Gastroesophageal sphincter (tissue), 4 donors: ENCODE measurements at regions not wholly inside any gene's neighbourhood (a gene's known extent, or its start where the extent isn't known, plus 50 kb on each side); places are given as distances from the start of the nearest gene placed in this dataset.

ENCODE experiments used
- ATAC-seq: fragments of 150-250 bp; one replicate; pipeline ENCODE4 v1.9.1; 2016; ENCODE audit warnings: mild to moderate bottlenecking, moderate library complexity
- H3K27ac ChIP-seq, 4 donors: fragments of 200-600 bp; sonication (generic) in 3 of 4; 1 replicate in 3 of 4; 2 replicates in 1 of 4; pipeline ENCODE4 v1.5.1; 2016 to 2019
- H3K27me3 ChIP-seq: fragments of 200-600 bp; sonication (generic); one replicate; pipeline ENCODE4 v1.5.1; 2019
- H3K36me3 ChIP-seq, 2 donors: fragments of 200-600 bp; sonication (generic); one replicate each; pipeline ENCODE4 v1.5.1; 2019; ENCODE audit warnings: control low read depth in 1 of 2
- H3K4me1 ChIP-seq, 3 donors: fragments of 200-600 bp; sonication (generic); 1 replicate in 2 of 3; 2 replicates in 1 of 3; pipeline ENCODE4 v1.5.1; 2016 to 2019; ENCODE audit warnings: control low read depth in 2 of 3
- H3K4me3 ChIP-seq, 2 donors: fragments of 200-600 bp; sonication (generic); one replicate each; pipeline ENCODE4 v1.5.1; 2019; ENCODE audit warnings: mild to moderate bottlenecking in 1 of 2, moderate library complexity in 1 of 2
- H3K9me3 ChIP-seq, 3 donors: fragments of 200-600 bp; sonication (generic); one replicate each; pipeline ENCODE4 v1.5.1; 2017 to 2019; ENCODE audit warnings: control low read depth in 2 of 3
- EP300 ChIP-seq: sonication (generic); formaldehyde crosslinking; IDR thresholded peaks from one replicate; pipeline ENCODE4 v1.6.1; 2017; ENCODE audit warnings: antibody characterized with exemption, mild to moderate bottlenecking
- POLR2A ChIP-seq, 2 donors: fragments of 450-650 bp; IDR thresholded peaks; one replicate each; pipeline ENCODE4 v1.6.1; 2017; ENCODE audit warnings: antibody characterized with exemption in 2 of 2, mild to moderate bottlenecking in 2 of 2, moderate library complexity in 1 of 2
- POLR2AphosphoS5 ChIP-seq: sonication (generic); formaldehyde crosslinking; IDR thresholded peaks from one replicate; pipeline ENCODE4 v1.6.1; 2017; ENCODE audit warnings: antibody characterized with exemption
- WGBS, 2 donors: methylation state at CpG; one replicate each; pipeline ENCODE4 v1.1.5; 2018; ENCODE audit warnings: low coverage in 1 of 2; 5-methylcytosine and 5-hydroxymethylcytosine counted together
- TF ChIP-seq, protein P1 (sequence below), 4 experiments: fragments of 200-600 bp in 2 of 4; fragments of 450-650 bp in 2 of 4; sonication (generic) in 1 of 4; IDR thresholded peaks; one replicate each; pipeline ENCODE4 v1.5.1; 2017 to 2019; ENCODE audit warnings: antibody characterized with exemption in 4 of 4, mild to moderate bottlenecking in 2 of 4, moderate library complexity in 2 of 4

DNA sequence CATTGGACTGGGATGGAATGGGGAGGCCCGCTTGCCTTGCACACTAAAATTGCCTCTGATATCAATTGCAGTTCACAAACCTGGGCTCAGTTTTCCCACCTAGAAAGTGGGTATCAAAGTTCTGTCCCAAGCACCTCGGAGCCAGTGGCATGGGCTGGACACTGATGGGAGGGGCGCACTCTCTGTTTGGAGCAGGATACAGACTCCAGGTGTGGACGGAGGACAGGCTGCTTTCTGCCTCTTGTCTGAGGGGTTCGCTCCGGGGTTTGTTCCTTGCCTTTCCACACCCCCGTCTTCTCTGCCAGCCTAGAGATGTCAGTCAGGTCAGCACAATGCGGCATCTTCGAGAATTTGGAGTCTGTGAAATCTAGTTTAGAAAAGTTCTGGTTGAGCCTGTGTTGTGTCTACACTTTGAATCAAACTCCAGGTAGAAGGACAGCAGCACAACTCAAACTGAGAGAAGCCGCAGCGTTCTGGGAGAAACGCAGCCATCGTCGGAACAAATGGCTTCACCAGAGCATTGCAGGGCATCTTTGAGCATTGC lies 141.9 kb downstream of the TEX29 start:
- Histone ChIP-seq H3K27ac (no peak overlapping the region), H3K27me3 (peaks cover 65% of the 10 kb centered on the region), H3K4me1 (no peaks in the 10 kb centered on the region), H3K9me3 (no peaks in the 10 kb centered on the region), H3K36me3 (no peaks in the 10 kb centered on the region), H3K4me3 (no peak overlapping the region)
- no peak for ATAC-seq
- 66 to 87% methylated on average over 6 to 9 of the region's 14 CpGs for whole genome bisulfite sequencing, 2 donors
- TF ChIP-seq, protein P1, sequence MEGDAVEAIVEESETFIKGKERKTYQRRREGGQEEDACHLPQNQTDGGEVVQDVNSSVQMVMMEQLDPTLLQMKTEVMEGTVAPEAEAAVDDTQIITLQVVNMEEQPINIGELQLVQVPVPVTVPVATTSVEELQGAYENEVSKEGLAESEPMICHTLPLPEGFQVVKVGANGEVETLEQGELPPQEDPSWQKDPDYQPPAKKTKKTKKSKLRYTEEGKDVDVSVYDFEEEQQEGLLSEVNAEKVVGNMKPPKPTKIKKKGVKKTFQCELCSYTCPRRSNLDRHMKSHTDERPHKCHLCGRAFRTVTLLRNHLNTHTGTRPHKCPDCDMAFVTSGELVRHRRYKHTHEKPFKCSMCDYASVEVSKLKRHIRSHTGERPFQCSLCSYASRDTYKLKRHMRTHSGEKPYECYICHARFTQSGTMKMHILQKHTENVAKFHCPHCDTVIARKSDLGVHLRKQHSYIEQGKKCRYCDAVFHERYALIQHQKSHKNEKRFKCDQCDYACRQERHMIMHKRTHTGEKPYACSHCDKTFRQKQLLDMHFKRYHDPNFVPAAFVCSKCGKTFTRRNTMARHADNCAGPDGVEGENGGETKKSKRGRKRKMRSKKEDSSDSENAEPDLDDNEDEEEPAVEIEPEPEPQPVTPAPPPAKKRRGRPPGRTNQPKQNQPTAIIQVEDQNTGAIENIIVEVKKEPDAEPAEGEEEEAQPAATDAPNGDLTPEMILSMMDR (IDR thresholded peaks at IDR 0.05), result no peak
- no peak for TF ChIP-seq POLR2A (IDR thresholded peaks at IDR 0.05)
- no peak for TF ChIP-seq POLR2AphosphoS5
- no peak for TF ChIP-seq EP300

DNA sequence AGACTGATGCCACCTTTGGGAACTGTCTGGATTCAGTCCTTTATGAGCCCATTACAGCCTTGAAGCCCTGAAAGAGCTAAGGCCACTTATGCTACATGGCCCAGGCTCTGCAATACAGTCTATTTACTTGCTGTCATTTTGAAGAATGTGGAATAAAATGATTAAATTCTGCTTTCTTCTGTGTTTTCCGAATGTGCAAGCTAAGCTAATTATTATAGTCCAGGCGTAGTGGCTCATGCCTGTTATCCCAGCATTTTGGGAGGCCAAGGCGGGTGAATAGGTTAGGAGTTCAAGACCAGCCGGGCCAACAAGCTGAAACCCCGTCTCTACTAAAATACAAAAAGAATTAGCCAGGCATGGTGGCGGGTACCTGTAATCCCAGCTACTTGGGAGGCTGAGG lies 142.5 kb downstream of the TEX29 start:
- WGBS, 2 donors, result 76 to 87% methylated on average over 2 to 4 of the region's 6 CpGs
- Histone ChIP-seq H3K36me3 (no peaks in the 10 kb centered on the region), H3K27ac (no peak overlapping the region), H3K9me3 (no peaks in the 10 kb centered on the region), H3K4me1 (no peaks in the 10 kb centered on the region), H3K4me3 (no peak overlapping the region), H3K27me3 (peaks cover 68% of the 10 kb centered on the region)
- TF ChIP-seq POLR2AphosphoS5 (no peak), POLR2A (IDR thresholded peaks at IDR 0.05) (no peak), EP300 (no peak)
- TF ChIP-seq, protein P1 (IDR thresholded peaks at IDR 0.05), result no peak
- no peak for ATAC-seq

DNA sequence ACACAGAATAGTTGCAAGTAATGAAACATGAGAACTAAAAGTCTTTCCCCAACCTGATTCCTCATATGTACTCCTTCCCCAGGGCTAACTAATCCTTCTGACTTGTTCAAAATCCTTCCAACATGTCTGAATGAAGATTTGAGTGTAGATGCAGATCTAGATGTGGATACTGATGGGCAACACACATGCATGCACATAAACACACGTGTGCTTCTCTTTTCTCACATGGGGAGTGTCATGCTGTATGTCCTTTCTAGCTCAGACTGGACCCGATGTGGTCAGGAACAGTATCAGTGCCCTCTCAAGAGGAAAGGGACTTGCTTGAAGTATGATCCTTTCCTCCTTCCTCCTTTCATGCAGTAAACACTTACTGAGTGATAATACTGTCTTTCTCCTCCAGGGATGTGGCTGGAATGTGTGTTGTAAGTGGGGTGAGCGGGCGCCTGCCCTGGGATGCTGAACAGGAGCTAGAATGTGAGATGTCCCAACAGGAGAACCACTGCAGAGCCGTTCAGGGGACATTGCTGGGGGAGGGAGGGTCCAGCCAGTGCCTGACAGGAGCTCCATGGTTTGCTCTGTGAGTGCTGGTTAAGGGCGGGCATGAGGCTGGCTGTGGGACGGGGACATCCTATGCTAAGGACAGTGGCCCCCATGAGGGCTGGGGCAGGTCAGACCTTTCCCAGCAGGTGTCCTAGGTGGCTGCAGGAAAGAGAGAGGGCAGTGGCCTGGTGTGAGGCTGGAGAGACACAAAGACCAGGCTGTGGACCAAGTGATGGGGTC lies 146.9 kb downstream of the TEX29 start:
- no peaks in the 10 kb centered on the region for H3K4me1 ChIP-seq
- H3K27ac ChIP-seq, result no peak overlapping the region
- TF ChIP-seq EP300 (no peak), POLR2AphosphoS5 (no peak), POLR2A (IDR thresholded peaks at IDR 0.05) (no peak)
- TF ChIP-seq, protein P1 (IDR thresholded peaks at IDR 0.05), result no peak
- no peaks in the 10 kb centered on the region for H3K9me3 ChIP-seq
- peaks cover 60% of the 10 kb centered on the region for H3K27me3 ChIP-seq
- no peaks in the 10 kb centered on the region for H3K36me3 ChIP-seq
- WGBS, 2 donors, result 25 to 67% methylated on average over 1 to 2 of the region's 7 CpGs
- H3K4me3 ChIP-seq, result no peak overlapping the region
- no peak for ATAC-seq

DNA sequence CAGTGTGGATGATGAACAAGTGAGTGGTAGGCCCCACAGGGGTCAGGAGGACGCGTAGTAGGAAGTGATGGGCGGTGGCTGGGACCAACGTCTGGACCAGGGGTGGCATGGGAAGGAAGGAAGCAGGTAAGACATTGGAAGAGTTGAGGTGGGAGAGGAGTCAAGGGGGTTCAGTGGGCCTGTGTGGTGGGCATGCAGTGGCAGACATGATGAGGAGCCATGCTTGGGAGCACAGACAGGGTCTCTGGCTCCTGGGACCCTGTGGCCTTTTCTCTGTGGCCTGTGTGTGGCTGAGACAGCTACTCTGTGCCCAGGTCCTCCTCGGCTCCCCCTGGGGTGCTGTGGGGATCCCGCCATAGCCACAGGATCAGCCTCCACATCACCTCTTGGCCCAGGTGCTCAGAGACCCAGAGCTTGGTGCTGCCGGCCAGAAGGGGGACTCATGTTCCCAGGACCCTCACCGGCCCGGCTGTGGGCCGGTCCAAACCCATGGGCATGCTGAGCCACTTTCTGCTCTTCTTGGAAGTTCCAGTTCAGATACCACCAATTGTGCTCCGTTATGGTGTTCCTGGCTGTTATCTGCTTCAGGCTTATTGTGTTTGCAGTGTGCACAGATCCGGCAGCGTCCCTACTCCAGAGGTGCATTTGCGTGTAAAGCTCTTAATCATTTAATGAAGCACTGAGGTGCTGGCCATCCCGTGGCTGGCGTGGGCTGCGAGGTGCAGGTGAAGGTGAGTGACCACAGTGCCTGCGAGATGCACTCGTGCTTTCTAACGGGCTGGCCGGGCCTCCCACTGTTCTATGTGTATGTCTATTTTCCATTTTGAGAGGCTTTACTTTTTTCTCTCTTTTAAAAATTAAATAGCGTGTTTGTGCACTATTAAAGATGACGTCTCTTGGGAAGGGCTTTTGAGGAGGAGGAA lies 147.9 kb downstream of the TEX29 start:
- peaks cover 61% of the 10 kb centered on the region for H3K27me3 ChIP-seq
- no peaks in the 10 kb centered on the region for H3K9me3 ChIP-seq
- H3K36me3 ChIP-seq, result no peaks in the 10 kb centered on the region
- H3K4me3 ChIP-seq, result no peak overlapping the region
- no peak for TF ChIP-seq POLR2A (IDR thresholded peaks at IDR 0.05)
- TF ChIP-seq POLR2AphosphoS5, result no peak
- TF ChIP-seq, protein P1 (IDR thresholded peaks at IDR 0.05), result no peak
- no peak for TF ChIP-seq EP300
- ATAC-seq, result no peak
- no peak overlapping the region for H3K27ac ChIP-seq
- no peaks in the 10 kb centered on the region for H3K4me1 ChIP-seq
- WGBS, 2 donors, result 80 to 85% methylated on average over 16 to 19 of the region's 23 CpGs
